Activated T-cell treated with anti-CD3 and anti-CD28 coated beads, Interleukin-2, amount 50 U/mL, for 4 hours (primary cell): ENCODE measurements at regions not wholly inside any gene's neighbourhood (a gene's known extent, or its start where the extent isn't known, plus 50 kb on each side); places are given as distances from the start of the nearest gene placed in this dataset.

Source experiments
- ATAC-seq, 2 donors: fragments of 200-7000 bp; cut with Tn5 transposase; one replicate each; pipeline ENCODE4 v1.10.0; 2021
- DNase-seq: peaks from one replicate; pipeline ENCODE4 v3.0.0-alpha.2; 2020
- H3K27me3 Mint-ChIP-seq: one replicate; pipeline ENCODE4 v1.8.0; 2021; ENCODE audit warnings: low read depth, mixed read lengths
- H3K36me3 Mint-ChIP-seq: one replicate; pipeline ENCODE4 v1.8.0; 2022; ENCODE audit warnings: mixed read lengths; ENCODE audit not compliant: insufficient read depth
- H3K4me1 Mint-ChIP-seq: one replicate; pipeline ENCODE4 v1.8.0; 2021; ENCODE audit warnings: low read depth, mixed read lengths
- H3K4me3 Mint-ChIP-seq: one replicate; pipeline ENCODE4 v1.8.0; 2021; ENCODE audit warnings: mild to moderate bottlenecking, moderate library complexity, mixed read lengths
- H3K9me3 Mint-ChIP-seq: one replicate; pipeline ENCODE4 v1.8.0; 2021; ENCODE audit warnings: mixed read lengths

DNA sequence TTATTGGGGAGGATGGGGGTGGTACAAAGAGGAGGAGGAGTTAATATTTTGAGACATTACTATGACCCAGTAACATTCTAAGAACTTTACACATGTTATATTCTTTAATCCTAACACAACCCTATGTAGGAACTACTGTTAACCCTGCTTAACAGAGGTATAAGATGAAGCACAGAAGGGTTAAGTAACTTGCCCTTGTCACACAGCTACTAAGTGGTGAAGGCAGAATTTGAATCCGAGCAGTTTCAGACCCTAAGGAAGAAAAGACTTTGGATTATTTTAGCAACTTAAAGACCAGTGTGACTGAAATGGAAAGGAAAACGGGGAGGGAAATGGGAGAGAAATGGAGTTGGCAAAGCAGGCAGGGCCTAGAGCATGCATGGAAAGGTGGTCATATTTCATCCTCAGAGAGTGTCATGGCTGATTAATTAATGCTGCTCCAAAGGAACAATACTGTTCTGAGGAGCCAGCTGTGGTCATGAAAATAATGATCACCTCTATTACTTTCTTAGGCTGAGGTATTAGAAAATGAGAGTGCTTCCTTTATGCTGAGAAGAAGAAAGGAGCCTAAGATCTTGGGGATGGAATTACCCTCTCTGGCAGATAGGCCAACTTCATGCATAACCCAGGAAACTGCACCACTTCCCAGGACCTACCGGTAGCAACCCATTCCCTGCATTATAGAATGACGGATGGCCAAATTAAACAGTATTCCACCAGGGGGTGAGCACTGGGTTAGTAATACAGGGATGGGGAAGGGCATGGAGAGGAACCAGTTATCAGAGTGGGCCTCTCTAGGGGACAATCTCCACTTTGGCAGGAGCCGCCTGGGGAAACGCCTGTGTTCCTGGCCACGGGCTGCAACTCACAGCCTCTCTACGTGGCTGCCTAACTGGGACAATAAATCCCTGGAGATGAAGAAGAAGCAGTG lies 50.1 kb upstream of the TNFAIP3 start:
- ATAC-seq: no peak
- peaks cover 69% of the 10 kb centered on the region for H3K4me1 Mint-ChIP-seq
- no peak for DNase-seq
- no peaks in the 10 kb centered on the region for H3K27me3 Mint-ChIP-seq
- no peaks in the 10 kb centered on the region for H3K9me3 Mint-ChIP-seq
- no peaks in the 10 kb centered on the region for H3K36me3 Mint-ChIP-seq
- no peak overlapping the region for H3K4me3 Mint-ChIP-seq
